A549 (cell line): ENCODE measurements at regions not wholly inside any gene's neighbourhood (a gene's known extent, or its start where the extent isn't known, plus 50 kb on each side); places are given as distances from the start of the nearest gene placed in this dataset.

Experiments used
- ATAC-seq, 2 experiments: fragments of 200-7000 bp in 1 of 2; fragments of >200 bp in 1 of 2; cut with Nextera tagmentation in 1 of 2; cut with Tn5 transposase in 1 of 2; 3 replicates each; pipeline versions ENCODE4 v1.8.0 to v1.9.1; 2018 to 2020; ENCODE audit warnings: mild to moderate bottlenecking in 1 of 2, moderate library complexity in 1 of 2
- CTCF ChIA-PET: fragments of 300-600 bp; sonication (Branson Sonifier 250); formaldehyde crosslinking; extraction: SDS; loops from one replicate; lab custom pipeline; 2021; ENCODE audit warnings: antibody characterized with exemption, inconsistent platforms; lab: Yijun Ruan, JAX
- POLR2A ChIA-PET: fragments of 350-600 bp; formaldehyde crosslinking; extraction: SDS; loops from one replicate; lab custom pipeline; 2021; ENCODE audit warnings: antibody characterized with exemption, inconsistent platforms; lab: Yijun Ruan, JAX
- DNase-seq, 2 experiments: peaks; one replicate each; pipeline versions ENCODE4 v3.0.0 to v3.0.0-alpha.2; 2011 to 2016; ENCODE audit warnings: low read depth in 1 of 2, low spot score in 1 of 2
- FAIRE-seq: peaks from 2 replicates; lab custom pipeline; 2011; peaks lifted over from hg19 to GRCh38; lab: Jason Lieb, UNC
- H3K27ac ChIP-seq, 2 experiments: fragments of >200 bp; sonication (Bioruptor Twin); formaldehyde crosslinking; 3 replicates each; pipeline ENCODE4 v1.5.1; 2016 to 2017
- H3K4me1 ChIP-seq: fragments of >200 bp; sonication (Bioruptor Twin); formaldehyde crosslinking; 3 replicates; pipeline ENCODE4 v1.6.1; 2016
- H3K4me2 ChIP-seq: fragments of >200 bp; sonication (Bioruptor Twin); formaldehyde crosslinking; 3 replicates; pipeline ENCODE4 v1.6.1; 2016
- H3K4me3 ChIP-seq: fragments of >200 bp; sonication (Bioruptor Twin); formaldehyde crosslinking; 3 replicates; pipeline ENCODE4 v1.5.1; 2016
- H3K9me3 ChIP-seq: fragments of >200 bp; sonication (Bioruptor Twin); formaldehyde crosslinking; 3 replicates; pipeline ENCODE4 v1.6.1; 2016
- BHLHE40 ChIP-seq: IDR thresholded peaks from 2 replicates; pipeline ENCODE4 v1.6.1; 2012; ENCODE audit warnings: low read depth, low read length, inconsistent platforms
- CEBPB ChIP-seq, 2 experiments: fragments of >200 bp in 1 of 2; sonication (Bioruptor Twin) in 1 of 2; formaldehyde crosslinking in 1 of 2; IDR thresholded peaks; 2 replicates each; pipeline ENCODE4 v1.6.1; 2012 to 2016
- CHD4 ChIP-seq: fragments of 200-600 bp; sonication (generic); IDR thresholded peaks from 2 replicates; pipeline ENCODE4 v1.6.1; 2016; ENCODE audit warnings: antibody characterized with exemption, mild to moderate bottlenecking, borderline replicate concordance
- EP300 ChIP-seq, 2 experiments: fragments of >200 bp; sonication (Bioruptor Twin); formaldehyde crosslinking; IDR thresholded peaks; 2 replicates in 1 of 2; 3 replicates in 1 of 2; pipeline ENCODE4 v1.6.1; 2016 to 2017
- ESRRA ChIP-seq: fragments of 150-350 bp; IDR thresholded peaks from 2 replicates; pipeline ENCODE4 v1.6.1; 2014; ENCODE audit warnings: mild to moderate bottlenecking, low read length, borderline replicate concordance
- FOSL2 ChIP-seq, 2 experiments: fragments of 450-650 bp in 1 of 2; fragments of >200 bp in 1 of 2; sonication (Bioruptor Twin) in 1 of 2; formaldehyde crosslinking; IDR thresholded peaks; 2 replicates each; pipeline versions ENCODE4 v1.5.0 to v1.6.1; 2016 to 2020; ENCODE audit warnings: mild to moderate bottlenecking in 1 of 2, moderate library complexity in 1 of 2
- FOXS1 ChIP-seq: fragments of 250-450 bp; sonication (Bioruptor Pico); IDR thresholded peaks from 2 replicates; pipeline ENCODE4 v1.5.0; 2020; ENCODE audit warnings: mild to moderate bottlenecking, moderate library complexity
- GATA3 ChIP-seq: IDR thresholded peaks from 2 replicates; pipeline ENCODE4 v1.6.1; 2012; ENCODE audit warnings: borderline replicate concordance
- HOXB5 ChIP-seq: fragments of 250-450 bp; sonication (Bioruptor Pico); IDR thresholded peaks from 2 replicates; pipeline ENCODE4 v1.5.0; 2020; ENCODE audit warnings: mild to moderate bottlenecking, moderate library complexity
- JUNB ChIP-seq: fragments of >200 bp; sonication (Bioruptor Twin); formaldehyde crosslinking; IDR thresholded peaks from 2 replicates; pipeline ENCODE4 v1.6.1; 2016
- MAZ ChIP-seq: fragments of 150-350 bp; IDR thresholded peaks from 2 replicates; pipeline ENCODE4 v1.6.1; 2014; ENCODE audit warnings: antibody characterized with exemption, low read depth, low read length, borderline replicate concordance
- NFE2L2 ChIP-seq: fragments of 150-350 bp; conservative IDR thresholded peaks from 2 replicates; pipeline ENCODE4 v1.6.1; 2014; ENCODE audit warnings: low read length
- NPAS2 ChIP-seq: fragments of 250-450 bp; sonication (Bioruptor Pico); IDR thresholded peaks from 2 replicates; pipeline ENCODE4 v1.8.0; 2022; ENCODE audit warnings: mild to moderate bottlenecking, moderate library complexity, borderline replicate concordance
- NR3C1 ChIP-seq: fragments of >200 bp; sonication (Bioruptor Twin); formaldehyde crosslinking; IDR thresholded peaks from 3 replicates; pipeline ENCODE4 v1.6.1; 2017
- PHF8 ChIP-seq: fragments of 200-600 bp; sonication (generic); IDR thresholded peaks from 2 replicates; pipeline ENCODE4 v1.6.1; 2016; ENCODE audit warnings: low read depth, mild to moderate bottlenecking, antibody characterized with exemption, moderate library complexity, borderline replicate concordance
- POLR2A ChIP-seq: IDR thresholded peaks from 2 replicates; pipeline ENCODE4 v1.6.1; 2012; ENCODE audit warnings: mild to moderate bottlenecking, low read length
- RARB ChIP-seq: fragments of 250-450 bp; sonication (Bioruptor Pico); IDR thresholded peaks from 2 replicates; pipeline ENCODE4 v1.8.0; 2021; ENCODE audit warnings: mild to moderate bottlenecking, moderate library complexity
- RFX5 ChIP-seq: fragments of 450-650 bp; IDR thresholded peaks from 2 replicates; pipeline ENCODE4 v1.7.1; 2014; ENCODE audit warnings: antibody characterized with exemption, mild to moderate bottlenecking, moderate library complexity
- SMC3 ChIP-seq: fragments of >200 bp; sonication (Bioruptor Twin); formaldehyde crosslinking; IDR thresholded peaks from 3 replicates; pipeline ENCODE4 v1.6.1; 2018; ENCODE audit warnings: inconsistent platforms
- TP53 ChIP-seq: fragments of 250-450 bp; sonication (Bioruptor Pico); IDR thresholded peaks from 2 replicates; pipeline ENCODE4 v1.5.0; 2021; ENCODE audit warnings: mild to moderate bottlenecking, moderate library complexity
- ZC3H11A ChIP-seq: fragments of 450-650 bp; IDR thresholded peaks from 2 replicates; pipeline ENCODE4 v1.6.1; 2014; ENCODE audit warnings: antibody characterized with exemption, mild to moderate bottlenecking
- ZFP36 ChIP-seq: fragments of 450-650 bp; IDR thresholded peaks from 2 replicates; pipeline ENCODE4 v1.6.1; 2014; ENCODE audit warnings: borderline replicate concordance; ENCODE audit not compliant: partially characterized antibody
- ZNF302 ChIP-seq: fragments of 250-450 bp; sonication (Bioruptor Pico); IDR thresholded peaks from 2 replicates; pipeline ENCODE4 v1.9.0; 2021; ENCODE audit warnings: inconsistent platforms, mild to moderate bottlenecking, moderate library complexity
- WGBS: methylation state at CpG from one replicate; pipeline ENCODE4 v1.1.6; 2017; ENCODE audit errors: missing lambda C conversion rate; 5-methylcytosine and 5-hydroxymethylcytosine counted together
- TF ChIP-seq, protein P1 (sequence below): fragments of >200 bp; sonication (Bioruptor Twin); formaldehyde crosslinking; IDR thresholded peaks from 2 replicates; pipeline ENCODE4 v1.6.1; 2016
- TF ChIP-seq, protein P2 (sequence below): IDR thresholded peaks from 2 replicates; pipeline ENCODE4 v1.6.1; 2012; ENCODE audit warnings: low read depth, borderline replicate concordance
- TF ChIP-seq, protein P3 (sequence below): fragments of 250-450 bp; sonication (Bioruptor Pico); IDR thresholded peaks from 2 replicates; pipeline ENCODE4 v1.5.0; 2021; ENCODE audit warnings: mild to moderate bottlenecking, moderate library complexity, borderline replicate concordance
- TF ChIP-seq, protein P4 (sequence below): IDR thresholded peaks from 2 replicates; pipeline ENCODE4 v1.6.1; 2012

DNA sequence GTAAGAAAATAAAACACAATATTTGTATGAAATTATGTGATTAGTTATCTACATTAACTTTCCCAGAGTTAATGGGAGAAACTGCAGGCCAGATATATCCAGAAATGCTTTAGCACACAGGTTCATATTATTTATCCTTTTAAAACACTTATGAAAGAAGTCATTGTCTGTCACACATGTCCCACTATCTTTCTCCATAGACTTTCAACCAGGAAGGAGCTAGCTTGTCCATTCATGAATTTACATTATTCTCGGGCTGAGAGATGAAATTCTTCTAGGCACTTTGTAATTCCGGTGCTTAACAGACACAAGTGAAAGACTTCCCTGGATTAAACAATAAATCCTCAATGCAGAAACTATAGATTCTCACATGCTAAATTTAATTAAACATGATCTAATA is 1043.2 kb downstream of the CDH9 start:
- ChIA-PET POLR2A (no interaction called here), CTCF (no interaction called here)

DNA sequence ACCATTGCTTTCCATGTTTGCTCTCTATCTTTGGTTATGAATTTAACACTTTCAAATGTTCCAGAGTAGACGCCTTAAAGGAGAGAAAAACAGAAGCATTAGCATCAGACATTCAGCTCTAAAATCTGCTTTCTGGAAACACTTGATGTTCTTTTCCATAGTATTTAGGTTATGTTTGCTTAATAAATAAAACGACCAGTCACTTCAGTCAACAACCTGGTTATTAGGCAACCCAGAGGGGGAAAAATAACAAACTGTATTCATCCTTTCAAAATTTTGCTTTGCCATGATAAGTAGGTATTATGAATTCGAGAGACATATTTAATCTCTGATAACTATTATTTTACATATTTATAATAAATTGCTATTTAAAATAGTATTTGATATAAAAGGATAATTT is 1044.7 kb downstream of the CDH9 start:
- ChIA-PET POLR2A (no interaction called here), CTCF (no interaction called here)
- Histone ChIP-seq H3K4me3 (no peak overlapping the region), H3K27ac (no peak overlapping the region), H3K4me2 (peak overlapping the region; percentile 20; the same call in 2 of the 3 replicates), H3K9me3 (no peaks in the 10 kb centered on the region), H3K4me1 (no peaks in the 10 kb centered on the region)
- TF ChIP-seq NPAS2 (CRISPR knock-in tag): no peak
- peak in 1 of 2 experiments; percentile 57; a peak in 2 of 4 replicates for TF ChIP-seq CEBPB (IDR thresholded peaks at IDR 0.05)
- ATAC-seq (no peak), DNase-seq (no peak), FAIRE-seq (no peak)
- WGBS: 18% methylated on average over 3 of the region's 3 CpGs

More for the DNA sequence above, 1043.2 kb downstream of the CDH9 start:
- DNase-seq (peak in 1 of 2 experiments; percentile 14), ATAC-seq (peak in 1 of 2 experiments; percentile 65; a peak in 3 of 6 replicates), FAIRE-seq (no peak)
- no peak overlapping the region for H3K4me3 ChIP-seq
- TF ChIP-seq, protein P1, sequence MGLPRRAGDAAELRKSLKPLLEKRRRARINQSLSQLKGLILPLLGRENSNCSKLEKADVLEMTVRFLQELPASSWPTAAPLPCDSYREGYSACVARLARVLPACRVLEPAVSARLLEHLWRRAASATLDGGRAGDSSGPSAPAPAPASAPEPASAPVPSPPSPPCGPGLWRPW: no peak
- TF ChIP-seq JUNB: no peak
- WGBS: 34% methylated on average over 2 of the region's 2 CpGs
- peak overlapping the region; percentile 20 for H3K4me2 ChIP-seq
- H3K27ac ChIP-seq: peak overlapping the region in 1 of 2 experiments; percentile 35; a peak in 3 of 6 replicates
- H3K4me1 ChIP-seq: no peaks in the 10 kb centered on the region
- H3K9me3 ChIP-seq: no peaks in the 10 kb centered on the region

DNA sequence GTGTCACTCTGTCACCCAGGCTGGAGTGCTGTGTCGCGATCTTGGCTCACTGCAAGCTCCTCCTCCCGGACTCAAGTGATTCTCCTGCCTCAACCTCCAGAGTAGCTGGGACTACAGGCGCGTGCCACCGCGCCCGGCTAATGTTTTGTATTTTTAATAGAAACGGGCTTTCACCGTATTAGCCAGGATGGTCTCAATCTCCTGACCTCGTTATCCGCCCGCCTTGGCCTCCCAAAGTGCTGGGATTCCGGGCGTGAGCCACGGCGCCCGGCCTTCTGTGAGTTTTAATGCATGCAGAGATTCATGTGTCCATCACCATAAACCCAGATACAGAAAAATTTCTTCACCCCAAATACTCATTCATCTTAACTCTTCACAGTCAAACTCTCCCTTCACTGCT is 1046.7 kb downstream of the CDH9 start:
- ChIA-PET CTCF (no interaction called here), POLR2A (no interaction called here)
- FAIRE-seq: no peak

DNA sequence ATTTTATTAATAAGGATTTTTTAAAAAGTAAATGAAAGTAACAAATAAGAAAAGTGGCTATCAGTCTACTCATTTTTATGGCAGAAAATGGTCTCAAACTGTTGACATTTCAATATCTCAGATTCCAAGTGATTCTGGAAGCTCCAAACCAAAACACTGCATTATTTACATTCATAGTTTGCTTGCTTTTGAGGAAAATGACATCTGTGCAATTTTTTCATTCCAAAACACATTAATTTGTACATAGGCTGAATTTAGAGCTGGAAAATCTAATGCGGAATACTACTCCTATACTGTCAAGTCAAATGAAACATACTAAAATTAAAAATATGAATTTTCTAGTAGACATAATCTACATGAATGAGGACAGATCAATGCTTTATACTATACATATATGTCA is 1047.6 kb downstream of the CDH9 start:
- TF ChIP-seq NR3C1: no peak
- TF ChIP-seq RARB (CRISPR knock-in tag): no peak
- TF ChIP-seq GATA3: no peak
- TF ChIP-seq PHF8: no peak
- TF ChIP-seq MAZ: no peak
- no peak for TF ChIP-seq EP300 (IDR thresholded peaks at IDR 0.05)
- TF ChIP-seq CHD4: no peak
- TF ChIP-seq, protein P2, sequence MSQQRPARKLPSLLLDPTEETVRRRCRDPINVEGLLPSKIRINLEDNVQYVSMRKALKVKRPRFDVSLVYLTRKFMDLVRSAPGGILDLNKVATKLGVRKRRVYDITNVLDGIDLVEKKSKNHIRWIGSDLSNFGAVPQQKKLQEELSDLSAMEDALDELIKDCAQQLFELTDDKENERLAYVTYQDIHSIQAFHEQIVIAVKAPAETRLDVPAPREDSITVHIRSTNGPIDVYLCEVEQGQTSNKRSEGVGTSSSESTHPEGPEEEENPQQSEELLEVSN: no peak
- no peak for TF ChIP-seq FOXS1
- no peak for TF ChIP-seq SMC3
- no peak for TF ChIP-seq ZC3H11A
- no peak for TF ChIP-seq BHLHE40
- TF ChIP-seq NFE2L2: no peak
- no peak for TF ChIP-seq RFX5
- TF ChIP-seq ZNF302 (CRISPR knock-in tag): no peak
- TF ChIP-seq, protein P3, sequence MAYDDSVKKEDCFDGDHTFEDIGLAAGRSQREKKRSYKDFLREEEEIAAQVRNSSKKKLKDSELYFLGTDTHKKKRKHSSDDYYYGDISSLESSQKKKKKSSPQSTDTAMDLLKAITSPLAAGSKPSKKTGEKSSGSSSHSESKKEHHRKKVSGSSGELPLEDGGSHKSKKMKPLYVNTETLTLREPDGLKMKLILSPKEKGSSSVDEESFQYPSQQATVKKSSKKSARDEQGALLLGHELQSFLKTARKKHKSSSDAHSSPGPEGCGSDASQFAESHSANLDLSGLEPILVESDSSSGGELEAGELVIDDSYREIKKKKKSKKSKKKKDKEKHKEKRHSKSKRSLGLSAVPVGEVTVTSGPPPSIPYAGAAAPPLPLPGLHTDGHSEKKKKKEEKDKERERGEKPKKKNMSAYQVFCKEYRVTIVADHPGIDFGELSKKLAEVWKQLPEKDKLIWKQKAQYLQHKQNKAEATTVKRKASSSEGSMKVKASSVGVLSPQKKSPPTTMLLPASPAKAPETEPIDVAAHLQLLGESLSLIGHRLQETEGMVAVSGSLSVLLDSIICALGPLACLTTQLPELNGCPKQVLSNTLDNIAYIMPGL (CRISPR knock-in tag): no peak
- ATAC-seq: no peak
- Histone ChIP-seq H3K4me3 (no peak overlapping the region), H3K4me1 (no peaks in the 10 kb centered on the region), H3K27ac (no peak overlapping the region), H3K4me2 (no peak overlapping the region), H3K9me3 (no peaks in the 10 kb centered on the region)
- FAIRE-seq: no peak
- WGBS: 89% methylated on average over 1 of the region's 1 CpG
- DNase-seq: no peak
- ChIA-PET POLR2A (no interaction called here), CTCF (no interaction called here)

More for the DNA sequence above, 1046.7 kb downstream of the CDH9 start:
- TF ChIP-seq PHF8 (no peak), ESRRA (no peak), HOXB5 (CRISPR knock-in tag) (no peak), POLR2A (no peak), MAZ (no peak), FOSL2 (IDR thresholded peaks at IDR 0.05) (no peak), FOSL2 (CRISPR knock-in tag; IDR thresholded peaks at IDR 0.05) (no peak), ZFP36 (no peak), CHD4 (no peak), TP53 (no peak)
- TF ChIP-seq, protein P2: no peak
- TF ChIP-seq, protein P4, sequence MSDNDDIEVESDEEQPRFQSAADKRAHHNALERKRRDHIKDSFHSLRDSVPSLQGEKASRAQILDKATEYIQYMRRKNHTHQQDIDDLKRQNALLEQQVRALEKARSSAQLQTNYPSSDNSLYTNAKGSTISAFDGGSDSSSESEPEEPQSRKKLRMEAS: no peak
- 84% methylated on average over 18 of the region's 18 CpGs for WGBS
- no peak overlapping the region for H3K4me3 ChIP-seq
- no peaks in the 10 kb centered on the region for H3K4me1 ChIP-seq
- ATAC-seq (no peak), DNase-seq (no peak)
- H3K27ac ChIP-seq: no peak overlapping the region
- no peak overlapping the region for H3K4me2 ChIP-seq
- H3K9me3 ChIP-seq: no peaks in the 10 kb centered on the region
